Uterus (tissue), 3 donors: ENCODE measurements at regions not wholly inside any gene's neighbourhood (a gene's known extent, or its start where the extent isn't known, plus 50 kb on each side); places are given as distances from the start of the nearest gene placed in this dataset.

ENCODE experiments used
- DNase-seq, 2 donors: peaks; one replicate each; pipeline ENCODE4 v3.0.0-alpha.2; 2019 to 2020
- H3K27ac ChIP-seq, 2 donors: fragments of 200-600 bp; sonication (generic); 1 replicate in 1 of 2; 2 replicates in 1 of 2; pipeline ENCODE4 v1.5.1; 2016 to 2018
- H3K27me3 ChIP-seq, 2 donors: fragments of 200-600 bp; sonication (generic); one replicate each; pipeline ENCODE4 v1.5.1; 2018 to 2019; ENCODE audit warnings: control low read depth in 1 of 2
- H3K36me3 ChIP-seq, 2 donors: fragments of 200-600 bp; sonication (generic); one replicate each; pipeline ENCODE4 v1.5.1; 2019; ENCODE audit warnings: control low read depth in 1 of 2
- H3K4me1 ChIP-seq, 2 donors: fragments of 200-600 bp; sonication (generic); one replicate each; pipeline ENCODE4 v1.5.1; 2018 to 2019; ENCODE audit warnings: control low read depth in 1 of 2
- H3K4me3 ChIP-seq, 2 donors: fragments of 200-600 bp; sonication (generic); 1 replicate in 1 of 2; 2 replicates in 1 of 2; pipeline ENCODE4 v1.5.1; 2018 to 2019; ENCODE audit warnings: mild to moderate bottlenecking in 1 of 2
- H3K9me3 ChIP-seq, 2 donors: fragments of 200-600 bp; sonication (generic); one replicate each; pipeline ENCODE4 v1.5.1; 2019; ENCODE audit warnings: control low read depth in 1 of 2
- POLR2A ChIP-seq, 2 donors: fragments of 450-650 bp; IDR thresholded peaks; one replicate each; pipeline ENCODE4 v1.6.1; 2016; ENCODE audit warnings: antibody characterized with exemption in 2 of 2, mild to moderate bottlenecking in 1 of 2, moderate library complexity in 1 of 2
- intact Hi-C: fragments of 100-400 bp; cut with DNase I; formaldehyde crosslinking; loops from one replicate; pipeline ENCODE4 v1.15.1; 2023; ENCODE audit warnings: low total_unique reads
- TF ChIP-seq, protein P1 (sequence below), 4 experiments: fragments of 200-600 bp in 2 of 4; fragments of 450-650 bp in 2 of 4; sonication (generic) in 2 of 4; IDR thresholded peaks; one replicate each; pipeline ENCODE4 v1.5.1; 2016 to 2019; ENCODE audit warnings: antibody characterized with exemption in 4 of 4, mild to moderate bottlenecking in 2 of 4, moderate library complexity in 1 of 4
- donor health status: DM: yes; HTN: yes; CAD: no.

DNA sequence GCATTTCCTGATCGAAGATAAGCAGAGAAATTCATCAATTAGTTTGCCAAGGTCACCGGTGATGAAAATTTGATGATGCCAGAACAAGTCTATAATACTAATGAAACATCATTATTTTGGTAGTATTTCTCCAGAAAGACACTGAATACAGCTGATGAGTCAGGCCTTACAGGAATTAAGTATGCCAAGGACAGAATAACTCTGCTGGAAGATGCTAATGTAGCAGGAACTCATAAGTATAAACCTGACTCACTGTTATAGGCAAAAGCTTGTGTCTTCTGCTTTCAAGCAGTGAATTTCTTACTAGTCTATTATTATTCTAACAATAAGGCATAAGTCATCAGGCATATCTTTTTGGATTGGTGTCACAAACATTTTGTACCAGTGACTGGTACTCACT, 1825.1 kb upstream of the IGFBP7 start:
- no peak for DNase-seq
- Histone ChIP-seq H3K4me1 (no peaks in the 10 kb centered on the region), H3K27ac (no peak overlapping the region), H3K4me3 (no peak overlapping the region), H3K9me3 (no peaks in the 10 kb centered on the region), H3K36me3 (no peaks in the 10 kb centered on the region), H3K27me3 (no peaks in the 10 kb centered on the region)
- TF ChIP-seq, protein P1, sequence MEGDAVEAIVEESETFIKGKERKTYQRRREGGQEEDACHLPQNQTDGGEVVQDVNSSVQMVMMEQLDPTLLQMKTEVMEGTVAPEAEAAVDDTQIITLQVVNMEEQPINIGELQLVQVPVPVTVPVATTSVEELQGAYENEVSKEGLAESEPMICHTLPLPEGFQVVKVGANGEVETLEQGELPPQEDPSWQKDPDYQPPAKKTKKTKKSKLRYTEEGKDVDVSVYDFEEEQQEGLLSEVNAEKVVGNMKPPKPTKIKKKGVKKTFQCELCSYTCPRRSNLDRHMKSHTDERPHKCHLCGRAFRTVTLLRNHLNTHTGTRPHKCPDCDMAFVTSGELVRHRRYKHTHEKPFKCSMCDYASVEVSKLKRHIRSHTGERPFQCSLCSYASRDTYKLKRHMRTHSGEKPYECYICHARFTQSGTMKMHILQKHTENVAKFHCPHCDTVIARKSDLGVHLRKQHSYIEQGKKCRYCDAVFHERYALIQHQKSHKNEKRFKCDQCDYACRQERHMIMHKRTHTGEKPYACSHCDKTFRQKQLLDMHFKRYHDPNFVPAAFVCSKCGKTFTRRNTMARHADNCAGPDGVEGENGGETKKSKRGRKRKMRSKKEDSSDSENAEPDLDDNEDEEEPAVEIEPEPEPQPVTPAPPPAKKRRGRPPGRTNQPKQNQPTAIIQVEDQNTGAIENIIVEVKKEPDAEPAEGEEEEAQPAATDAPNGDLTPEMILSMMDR (IDR thresholded peaks at IDR 0.05): no peak
- intact Hi-C loops: no loop called here

DNA sequence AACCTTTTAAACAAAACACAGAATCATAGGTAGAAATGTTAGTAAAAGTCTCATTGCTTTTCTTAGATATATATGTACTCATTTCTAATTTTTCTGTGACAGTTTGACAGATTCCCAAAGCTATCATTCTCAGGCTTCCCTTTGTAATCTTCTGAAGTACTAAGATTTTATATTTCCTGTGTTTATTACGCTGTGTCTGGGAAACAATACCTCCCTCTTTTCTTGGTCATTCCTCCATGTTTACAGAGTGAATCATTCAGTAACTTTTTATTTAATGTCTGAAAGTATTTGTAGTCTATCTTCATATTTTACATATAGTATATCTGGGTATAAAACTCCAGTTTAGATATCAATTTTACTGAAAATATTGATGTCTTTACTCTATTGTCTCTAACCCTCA, 1826.3 kb upstream of the IGFBP7 start:
- H3K27ac ChIP-seq: no peak overlapping the region
- H3K9me3 ChIP-seq: no peaks in the 10 kb centered on the region
- DNase-seq: no peak
- no peaks in the 10 kb centered on the region for H3K36me3 ChIP-seq
- no peak for TF ChIP-seq POLR2A (IDR thresholded peaks at IDR 0.05)
- TF ChIP-seq, protein P1 (IDR thresholded peaks at IDR 0.05): no peak
- no peaks in the 10 kb centered on the region for H3K27me3 ChIP-seq
- H3K4me3 ChIP-seq: no peak overlapping the region
- intact Hi-C loops: no loop called here
- H3K4me1 ChIP-seq: no peaks in the 10 kb centered on the region

DNA sequence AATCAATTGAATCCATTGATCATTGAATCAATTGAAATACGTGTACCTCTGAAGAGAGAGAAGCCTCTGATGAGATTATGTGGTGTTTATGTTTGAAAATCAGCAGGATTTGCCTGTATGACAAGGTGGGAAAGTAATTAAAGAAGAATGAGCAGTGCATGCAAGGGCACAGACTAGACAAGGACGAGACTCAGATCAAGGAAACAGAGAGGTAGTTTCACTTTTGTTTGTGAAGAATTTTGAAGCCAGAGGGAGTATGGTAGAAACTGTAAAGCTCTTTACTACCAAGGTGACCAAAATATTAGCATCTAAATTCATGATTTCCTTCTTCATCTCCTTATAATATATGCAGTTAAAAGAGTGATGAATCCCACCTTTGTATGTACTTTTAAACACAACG, 1830.0 kb upstream of the IGFBP7 start:
- Histone ChIP-seq H3K4me1 (no peaks in the 10 kb centered on the region), H3K27me3 (no peaks in the 10 kb centered on the region), H3K36me3 (no peaks in the 10 kb centered on the region), H3K4me3 (no peak overlapping the region), H3K9me3 (no peaks in the 10 kb centered on the region), H3K27ac (no peak overlapping the region)
- TF ChIP-seq, protein P1 (IDR thresholded peaks at IDR 0.05): no peak
- TF ChIP-seq POLR2A (IDR thresholded peaks at IDR 0.05): no peak
- intact Hi-C loops: no loop called here
- no peak for DNase-seq

DNA sequence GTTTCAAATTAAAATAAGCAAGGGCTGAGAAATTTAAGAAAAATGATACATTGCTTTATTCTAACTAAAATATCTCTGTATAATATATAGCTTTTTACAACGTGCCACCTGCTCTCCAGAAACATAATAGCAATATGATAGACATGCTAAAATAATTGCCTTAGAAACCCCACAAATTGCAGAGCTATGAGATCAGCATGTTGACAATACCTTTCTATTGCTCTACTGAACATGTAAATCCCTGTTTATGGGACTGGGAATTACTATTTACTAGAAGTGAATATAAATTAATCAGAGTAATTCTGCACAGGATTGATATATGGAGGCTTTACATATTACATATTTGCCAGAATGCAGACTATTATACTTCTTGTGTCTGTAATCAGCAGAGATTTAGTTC, 1831.1 kb upstream of the IGFBP7 start:
- no peaks in the 10 kb centered on the region for H3K9me3 ChIP-seq
- DNase-seq: no peak
- no peak overlapping the region for H3K4me3 ChIP-seq
- TF ChIP-seq POLR2A (IDR thresholded peaks at IDR 0.05): no peak
- TF ChIP-seq, protein P1 (IDR thresholded peaks at IDR 0.05): no peak
- intact Hi-C loops: no loop called here
- H3K36me3 ChIP-seq: no peaks in the 10 kb centered on the region
- H3K27me3 ChIP-seq: no peaks in the 10 kb centered on the region
- no peaks in the 10 kb centered on the region for H3K4me1 ChIP-seq
- H3K27ac ChIP-seq: no peak overlapping the region

DNA sequence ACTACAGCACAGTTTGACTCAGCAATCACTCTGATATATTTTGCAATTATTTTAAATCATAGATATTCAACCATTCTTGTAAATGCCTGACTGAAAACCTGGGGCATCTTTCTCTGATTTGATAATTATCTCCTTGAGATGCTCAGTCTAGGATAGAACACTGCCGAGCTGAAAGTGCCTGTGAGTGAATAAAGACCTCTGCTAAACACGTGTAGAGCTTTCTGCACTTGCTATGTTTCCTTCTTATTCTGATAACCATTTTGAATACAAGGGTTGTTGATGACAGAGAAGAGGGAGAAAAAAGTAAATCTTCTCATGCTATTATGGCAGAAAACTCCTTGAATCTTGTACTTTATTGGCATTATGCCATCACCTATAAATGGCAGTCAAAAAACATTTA, 1843.4 kb upstream of the IGFBP7 start:
- TF ChIP-seq, protein P1 (IDR thresholded peaks at IDR 0.05): no peak
- Histone ChIP-seq H3K9me3 (no peaks in the 10 kb centered on the region), H3K27ac (no peak overlapping the region), H3K4me1 (no peaks in the 10 kb centered on the region), H3K4me3 (no peak overlapping the region), H3K36me3 (no peaks in the 10 kb centered on the region), H3K27me3 (no peaks in the 10 kb centered on the region)
- intact Hi-C loops: no loop called here
- DNase-seq: no peak
